Inferior parietal cortex (tissue), 1 donor: ENCODE measurements at regions not wholly inside any gene's neighbourhood (a gene's known extent, or its start where the extent isn't known, plus 50 kb on each side); places are given as distances from the start of the nearest gene placed in this dataset.

ENCODE experiments used
- DNase-seq: peaks from one replicate; pipeline ENCODE4 v3.0.0-alpha.2; 2016; ENCODE audit errors: extremely low spot score

GRCh38 chr1:224486801-224487583, 52.4 kb upstream of the WDR26 start:
- no peak for DNase-seq

- no peak for DNase-seq
These were observed 54.4 kb upstream of the WDR26 start for GRCh38 chr1:224488806-224489499.

GRCh38 chr1:224489534-224490365, 55.2 kb upstream of the WDR26 start:
- no peak for DNase-seq

GRCh38 chr1:224490549-224491537, 56.2 kb upstream of the WDR26 start:
- DNase-seq: no peak

- DNase-seq: no peak
These were observed 57.4 kb upstream of the WDR26 start for GRCh38 chr1:224492015-224492414.

GRCh38 chr1:224492632-224493031, 58.0 kb upstream of the WDR26 start:
- no peak for DNase-seq

- no peak for DNase-seq
These were observed 58.7 kb upstream of the WDR26 start for GRCh38 chr1:224493269-224493668.

- no peak for DNase-seq
These were observed 59.7 kb upstream of the WDR26 start for GRCh38 chr1:224494343-224494742.

GRCh38 chr1:224495866-224496265, 61.3 kb upstream of the WDR26 start:
- no peak for DNase-seq

GRCh38 chr1:224496826-224497225, 62.2 kb upstream of the WDR26 start:
- DNase-seq: no peak

- DNase-seq: peak; percentile 35
These were observed 63.3 kb upstream of the WDR26 start for GRCh38 chr1:224497714-224498573.

GRCh38 chr1:224498574-224499170, 64.1 kb upstream of the WDR26 start:
- no peak for DNase-seq

GRCh38 chr1:224499204-224499603, 64.6 kb upstream of the WDR26 start:
- no peak for DNase-seq

GRCh38 chr1:224500796-224501195, 66.2 kb upstream of the WDR26 start:
- DNase-seq: no peak

GRCh38 chr1:224501836-224502235, 67.2 kb upstream of the WDR26 start:
- no peak for DNase-seq

GRCh38 chr1:224502459-224503160, 68.0 kb upstream of the WDR26 start:
- no peak for DNase-seq

- DNase-seq: peak; percentile 86
These were observed 68.8 kb upstream of the WDR26 start for GRCh38 chr1:224503161-224504118.
